Uterus (tissue), 3 donors: ENCODE measurements at regions not wholly inside any gene's neighbourhood (a gene's known extent, or its start where the extent isn't known, plus 50 kb on each side); places are given as distances from the start of the nearest gene placed in this dataset.

ENCODE experiments used
- DNase-seq, 2 donors: peaks; one replicate each; pipeline ENCODE4 v3.0.0-alpha.2; 2019 to 2020
- H3K27ac ChIP-seq, 2 donors: fragments of 200-600 bp; sonication (generic); 1 replicate in 1 of 2; 2 replicates in 1 of 2; pipeline ENCODE4 v1.5.1; 2016 to 2018
- H3K27me3 ChIP-seq, 2 donors: fragments of 200-600 bp; sonication (generic); one replicate each; pipeline ENCODE4 v1.5.1; 2018 to 2019; ENCODE audit warnings: control low read depth in 1 of 2
- H3K36me3 ChIP-seq, 2 donors: fragments of 200-600 bp; sonication (generic); one replicate each; pipeline ENCODE4 v1.5.1; 2019; ENCODE audit warnings: control low read depth in 1 of 2
- H3K4me1 ChIP-seq, 2 donors: fragments of 200-600 bp; sonication (generic); one replicate each; pipeline ENCODE4 v1.5.1; 2018 to 2019; ENCODE audit warnings: control low read depth in 1 of 2
- H3K4me3 ChIP-seq, 2 donors: fragments of 200-600 bp; sonication (generic); 1 replicate in 1 of 2; 2 replicates in 1 of 2; pipeline ENCODE4 v1.5.1; 2018 to 2019; ENCODE audit warnings: mild to moderate bottlenecking in 1 of 2
- H3K9me3 ChIP-seq, 2 donors: fragments of 200-600 bp; sonication (generic); one replicate each; pipeline ENCODE4 v1.5.1; 2019; ENCODE audit warnings: control low read depth in 1 of 2
- CTCF ChIP-seq, 4 experiments: fragments of 200-600 bp in 2 of 4; fragments of 450-650 bp in 2 of 4; sonication (generic) in 2 of 4; IDR thresholded peaks; one replicate each; pipeline ENCODE4 v1.5.1; 2016 to 2019; ENCODE audit warnings: antibody characterized with exemption in 4 of 4, mild to moderate bottlenecking in 2 of 4, moderate library complexity in 1 of 4
- POLR2A ChIP-seq, 2 donors: fragments of 450-650 bp; IDR thresholded peaks; one replicate each; pipeline ENCODE4 v1.6.1; 2016; ENCODE audit warnings: antibody characterized with exemption in 2 of 2, mild to moderate bottlenecking in 1 of 2, moderate library complexity in 1 of 2
- intact Hi-C: fragments of 100-400 bp; cut with DNase I; formaldehyde crosslinking; loops from one replicate; pipeline ENCODE4 v1.15.1; 2023; ENCODE audit warnings: low total_unique reads
- donor health status: DM: yes; HTN: yes; CAD: no.

DNA sequence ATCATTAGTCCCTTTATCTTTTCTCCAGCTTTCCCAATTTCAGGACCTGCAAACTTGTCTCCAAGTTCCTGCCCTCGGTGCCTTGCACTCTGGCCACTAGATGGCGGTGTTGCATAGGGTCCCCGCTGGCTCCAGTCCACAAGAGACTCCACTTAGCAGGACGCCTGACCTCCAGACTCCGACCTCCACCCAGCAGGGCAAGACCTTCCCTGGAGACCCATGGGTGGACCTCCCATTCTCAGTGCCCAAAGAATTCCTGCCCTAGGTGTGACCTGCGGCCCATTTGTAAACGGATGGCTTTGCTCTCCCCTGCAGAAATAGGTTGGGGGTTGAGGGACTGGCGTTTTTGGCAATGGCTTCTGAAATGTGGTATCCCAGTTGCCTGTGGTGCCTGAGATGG lies 82.6 kb downstream of the LSM3 start:
- TF ChIP-seq CTCF (IDR thresholded peaks at IDR 0.05) (peak; percentile 92 to 99 (median 94)), POLR2A (IDR thresholded peaks at IDR 0.05) (no peak)
- intact Hi-C loops: loop anchor here (5.0 kb wide), 1 partner anchor 206 kb away; no protein-coding TSS in a partner anchor
- DNase-seq: peak; percentile 85

DNA sequence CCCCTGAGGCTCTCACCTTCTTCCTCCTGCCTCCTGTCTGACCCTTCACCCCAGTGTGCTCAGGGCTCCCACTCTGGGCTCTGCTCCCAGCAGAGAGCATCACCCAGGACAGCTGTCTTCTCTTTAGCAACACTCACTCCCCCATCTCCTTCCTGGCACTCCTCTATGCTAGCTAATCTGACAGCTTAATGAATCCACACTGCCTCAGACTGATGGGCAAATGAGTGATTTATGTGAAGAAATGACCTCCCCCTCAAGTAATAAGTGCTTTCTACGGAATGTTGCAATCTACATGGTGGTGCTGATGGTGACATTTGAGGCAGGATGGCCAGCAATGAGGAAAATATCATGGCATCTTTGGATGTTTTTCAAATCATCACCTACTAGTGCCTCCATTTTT lies 83.6 kb downstream of the LSM3 start:
- no peaks in the 10 kb centered on the region for H3K27me3 ChIP-seq
- no peaks in the 10 kb centered on the region for H3K9me3 ChIP-seq
- H3K36me3 ChIP-seq: no peaks in the 10 kb centered on the region
- H3K27ac ChIP-seq: no peak overlapping the region
- DNase-seq: no peak
- TF ChIP-seq CTCF (IDR thresholded peaks at IDR 0.05) (no peak), POLR2A (IDR thresholded peaks at IDR 0.05) (no peak)
- peaks cover 0 to 10% of the 10 kb centered on the region in 2 donors for H3K4me1 ChIP-seq
- intact Hi-C loops: loop anchor here (5.0 kb wide), 1 partner anchor 205 kb away; no protein-coding TSS in a partner anchor
- no peak overlapping the region for H3K4me3 ChIP-seq

More for the DNA sequence above, 82.6 kb downstream of the LSM3 start:
- Histone ChIP-seq H3K27me3 (no peaks in the 10 kb centered on the region), H3K4me3 (no peak overlapping the region), H3K36me3 (no peaks in the 10 kb centered on the region), H3K4me1 (peaks cover 0 to 6% of the 10 kb centered on the region in 2 donors), H3K9me3 (no peaks in the 10 kb centered on the region), H3K27ac (no peak overlapping the region)

DNA sequence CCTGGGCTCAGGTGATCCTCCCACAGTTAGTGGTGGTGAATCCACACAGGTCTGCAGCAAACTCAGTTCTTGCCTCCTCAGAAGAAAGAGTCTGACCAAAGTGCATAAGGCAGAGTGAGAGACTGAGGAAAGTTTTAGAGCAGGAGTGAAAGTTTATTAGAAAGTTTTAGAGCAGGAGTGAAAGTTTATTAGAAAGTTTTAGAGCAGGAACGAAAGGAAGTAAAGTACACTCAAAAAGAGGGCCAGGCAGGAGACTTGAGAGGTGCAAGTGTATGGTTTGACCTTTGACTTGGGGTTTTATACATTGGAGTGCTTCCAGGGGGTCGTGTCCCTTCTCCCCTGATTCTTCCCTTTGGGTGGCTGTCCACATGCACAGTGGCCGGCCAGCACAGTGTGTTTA lies 84.2 kb downstream of the LSM3 start:
- Histone ChIP-seq H3K36me3 (no peaks in the 10 kb centered on the region), H3K9me3 (no peaks in the 10 kb centered on the region), H3K27me3 (no peaks in the 10 kb centered on the region), H3K27ac (no peak overlapping the region), H3K4me1 (peaks cover 0 to 10% of the 10 kb centered on the region in 2 donors), H3K4me3 (no peak overlapping the region)
- intact Hi-C loops: loop anchor here (5.0 kb wide), 1 partner anchor 204 kb away; no protein-coding TSS in a partner anchor
- no peak for DNase-seq
- no peak for TF ChIP-seq CTCF (IDR thresholded peaks at IDR 0.05)
- no peak for TF ChIP-seq POLR2A (IDR thresholded peaks at IDR 0.05)

DNA sequence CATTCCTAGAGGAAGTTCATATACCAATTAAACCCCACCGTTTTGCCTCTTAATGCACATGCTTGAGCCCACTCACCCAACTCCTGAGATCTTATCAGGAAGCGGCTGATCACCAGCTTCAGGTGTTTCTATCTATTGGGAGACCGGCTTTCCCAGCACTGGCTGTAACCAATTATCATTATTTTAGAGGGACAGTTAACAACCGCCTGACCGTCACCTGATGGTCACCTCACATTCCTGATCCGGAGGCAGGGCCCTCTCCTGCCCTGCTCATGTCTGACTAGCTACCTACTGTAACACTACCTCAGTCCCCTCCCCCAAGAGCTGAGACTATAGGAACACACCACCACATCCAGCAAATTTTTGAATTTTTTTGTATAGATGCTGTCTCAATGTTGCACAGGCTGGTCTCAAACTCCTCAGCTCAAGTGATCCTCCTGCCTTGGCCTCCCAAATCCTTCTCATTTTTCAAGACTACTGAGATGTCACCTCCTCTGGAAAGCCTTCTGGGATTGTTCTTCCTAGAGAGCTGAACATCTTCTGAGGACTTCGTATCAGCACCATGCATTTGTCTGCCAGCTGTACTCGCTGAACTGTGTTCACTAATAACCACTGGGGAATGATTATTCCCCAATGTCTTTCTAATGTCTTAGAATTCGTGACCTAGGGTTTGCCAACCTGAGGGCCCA lies 84.8 kb downstream of the LSM3 start:
- intact Hi-C loops: loop anchor here (5.0 kb wide), 1 partner anchor 204 kb away; no protein-coding TSS in a partner anchor
- H3K4me3 ChIP-seq: no peak overlapping the region
- H3K9me3 ChIP-seq: no peaks in the 10 kb centered on the region
- TF ChIP-seq POLR2A (IDR thresholded peaks at IDR 0.05) (no peak), CTCF (IDR thresholded peaks at IDR 0.05) (no peak)
- no peak for DNase-seq
- no peaks in the 10 kb centered on the region for H3K27me3 ChIP-seq
- no peaks in the 10 kb centered on the region for H3K36me3 ChIP-seq
- H3K27ac ChIP-seq: no peak overlapping the region
- H3K4me1 ChIP-seq: peaks cover 0 to 10% of the 10 kb centered on the region in 2 donors

GRCh38 chr3:14265246-14265962 lies 86.8 kb downstream of the LSM3 start:
- Histone ChIP-seq H3K27ac (no peak overlapping the region), H3K27me3 (no peaks in the 10 kb centered on the region), H3K36me3 (no peaks in the 10 kb centered on the region), H3K9me3 (no peaks in the 10 kb centered on the region), H3K4me1 (peaks cover 0 to 10% of the 10 kb centered on the region in 2 donors), H3K4me3 (no peak overlapping the region)
- DNase-seq: no peak
- TF ChIP-seq CTCF (IDR thresholded peaks at IDR 0.05) (no peak), POLR2A (IDR thresholded peaks at IDR 0.05) (no peak)
- intact Hi-C loops: no loop called here
